HepG2 (cell line): ENCODE measurements at regions not wholly inside any gene's neighbourhood (a gene's known extent, or its start where the extent isn't known, plus 50 kb on each side); places are given as distances from the start of the nearest gene placed in this dataset.

ENCODE experiments used
- ATAC-seq: fragments of 200-7000 bp; cut with Tn5 transposase; 3 replicates; pipeline ENCODE4 v1.9.1; 2020; ENCODE audit warnings: mild to moderate bottlenecking, moderate library complexity
- BruUV-seq: library from RNA; stranded (reverse); fragments of 400-500 nt; replicated peaks from 2 replicates; lab custom pipeline; 2021; lab: Mats Ljungman, UMichigan
- CTCF ChIA-PET: fragments of 300-600 bp; formaldehyde crosslinking; extraction: SDS; loops from one replicate; lab custom pipeline; 2021; ENCODE audit warnings: low total read pairs, inconsistent platforms, low intra/inter-chr PET ratio; lab: Yijun Ruan, JAX
- POLR2A ChIA-PET: fragments of 350-600 bp; sonication (Branson Sonifier 250); formaldehyde crosslinking; loops from one replicate; lab custom pipeline; 2020; ENCODE audit warnings: antibody characterized with exemption, inconsistent platforms; lab: Yijun Ruan, JAX
- DNase-seq: peaks from one replicate; pipeline ENCODE4 v3.0.0-alpha.2; 2015; ENCODE audit warnings: low spot score
- FAIRE-seq: peaks from 3 replicates; lab custom pipeline; 2011; peaks lifted over from hg19 to GRCh38; lab: Jason Lieb, UNC
- H2AFZ ChIP-seq: one replicate; pipeline ENCODE4 v1.6.1; 2011; ENCODE audit warnings: low read length, inconsistent platforms
- H3K27ac ChIP-seq: fragments of 300-600 bp; 3 replicates; pipeline ENCODE4 v1.8.0; 2011; ENCODE audit warnings: mixed run types, mild to moderate bottlenecking, mixed read lengths, low read length, inconsistent platforms; ENCODE audit not compliant: insufficient read depth; ENCODE audit errors: extremely low read length
- H3K27me3 ChIP-seq, 2 experiments: fragments of 200-600 bp in 1 of 2; 2 replicates in 1 of 2; 3 replicates in 1 of 2; pipeline versions ENCODE4 v1.6.0 to v1.8.0; 2011; ENCODE audit warnings: low read length in 2 of 2, mild to moderate bottlenecking in 2 of 2, moderate library complexity in 2 of 2, inconsistent platforms in 1 of 2; ENCODE audit not compliant: insufficient read depth in 2 of 2, control insufficient read depth in 1 of 2
- H3K36me3 ChIP-seq, 2 experiments: fragments of 200-600 bp in 1 of 2; replicated peaks in 1 of 2; 2 replicates in 1 of 2; 3 replicates in 1 of 2; pipeline versions ENCODE4 v1.5.1 to v1.8.0; 2011; ENCODE audit warnings: low read length in 2 of 2, inconsistent platforms in 1 of 2; ENCODE audit not compliant: insufficient read depth in 2 of 2, control insufficient read depth in 1 of 2
- H3K4me1 ChIP-seq: 2 replicates; pipeline ENCODE4 v1.5.1; 2012; ENCODE audit warnings: low read length, inconsistent platforms; ENCODE audit not compliant: insufficient read depth
- H3K4me2 ChIP-seq: 2 replicates; pipeline ENCODE4 v1.6.0; 2011; ENCODE audit warnings: low read depth, low read length, inconsistent platforms
- H3K4me3 ChIP-seq, 3 experiments: fragments of 200-600 bp in 1 of 3; sonication (generic), shearing (Covaris generic) in 1 of 3; replicated peaks in 1 of 3; 2 replicates each; pipeline ENCODE4 v1.5.1; 2011 to 2016; ENCODE audit warnings: low read length in 3 of 3, inconsistent platforms in 2 of 3, low read depth in 2 of 3, mild to moderate bottlenecking in 2 of 3, control low read depth in 1 of 3, mixed read lengths in 1 of 3; ENCODE audit not compliant: insufficient read depth in 1 of 3
- H3K79me2 ChIP-seq: one replicate; pipeline ENCODE4 v1.6.1; 2011; ENCODE audit warnings: low read length, inconsistent platforms; ENCODE audit not compliant: insufficient read depth
- H3K9ac ChIP-seq: 2 replicates; pipeline ENCODE4 v1.6.0; 2011; ENCODE audit warnings: mild to moderate bottlenecking, low read depth, low read length, inconsistent platforms; ENCODE audit not compliant: insufficient read depth
- H3K9me3 ChIP-seq: 2 replicates; pipeline ENCODE4 v1.5.1; 2012; ENCODE audit warnings: mild to moderate bottlenecking, low read length
- H4K20me1 ChIP-seq: 2 replicates; pipeline ENCODE4 v1.6.0; 2011; ENCODE audit warnings: inconsistent platforms, mild to moderate bottlenecking, low read length, moderate library complexity; ENCODE audit not compliant: insufficient read depth
- CENPT ChIP-seq: sonication (generic); formaldehyde crosslinking; IDR thresholded peaks from 2 replicates; pipeline ENCODE4 v1.8.0; 2022; ENCODE audit warnings: low read depth, mild to moderate bottlenecking, moderate library complexity, missing genetic modification reagents
- DR1 ChIP-seq: sonication (generic); formaldehyde crosslinking; IDR thresholded peaks from 2 replicates; pipeline ENCODE4 v1.8.0; 2021; ENCODE audit warnings: mild to moderate bottlenecking, missing genetic modification reagents, inconsistent platforms
- GATAD1 ChIP-seq: IDR thresholded peaks from 2 replicates; pipeline ENCODE4 v1.6.1; 2016; ENCODE audit warnings: missing genetic modification reagents, missing compliant biosample characterization
- MAZ ChIP-seq, 2 experiments: sonication (generic) in 1 of 2; formaldehyde crosslinking in 1 of 2; IDR thresholded peaks; 2 replicates each; pipeline versions ENCODE4 v1.5.0 to v1.6.1; 2012 to 2020; ENCODE audit warnings: low read depth in 2 of 2, mild to moderate bottlenecking in 2 of 2, borderline replicate concordance in 1 of 2, improper control_type of control experiment in 1 of 2, low read length in 1 of 2, missing genetic modification reagents in 1 of 2, moderate library complexity in 1 of 2
- MTF1 ChIP-seq: sonication (generic); formaldehyde crosslinking; IDR thresholded peaks from 2 replicates; pipeline ENCODE4 v1.5.0; 2020; ENCODE audit warnings: missing genetic modification reagents
- SMAD9 ChIP-seq: sonication (generic); formaldehyde crosslinking; IDR thresholded peaks from 2 replicates; pipeline ENCODE4 v1.5.1; 2020; ENCODE audit warnings: mild to moderate bottlenecking, missing genetic modification reagents
- SP5 ChIP-seq: IDR thresholded peaks from 2 replicates; pipeline ENCODE4 v1.6.1; 2016; ENCODE audit warnings: low read depth, borderline replicate concordance
- THAP8 ChIP-seq: sonication (generic); formaldehyde crosslinking; IDR thresholded peaks from 2 replicates; pipeline ENCODE4 v1.5.1; 2020; ENCODE audit warnings: missing genetic modification reagents, mild to moderate bottlenecking, borderline replicate concordance
- ZC3H13 ChIP-seq: sonication (generic); formaldehyde crosslinking; IDR thresholded peaks from 2 replicates; pipeline ENCODE4 v1.8.1; 2023; ENCODE audit warnings: mild to moderate bottlenecking, missing genetic modification reagents, moderate library complexity
- ZNF121 ChIP-seq: sonication (generic); formaldehyde crosslinking; IDR thresholded peaks from 2 replicates; pipeline ENCODE4 v1.5.0; 2020; ENCODE audit warnings: mild to moderate bottlenecking, missing genetic modification reagents
- ZNF670 ChIP-seq: sonication (generic); formaldehyde crosslinking; IDR thresholded peaks from 2 replicates; pipeline ENCODE4 v1.8.0; 2022; ENCODE audit warnings: mild to moderate bottlenecking, missing genetic modification reagents, borderline replicate concordance
- ZNF691 ChIP-seq: sonication (generic); formaldehyde crosslinking; IDR thresholded peaks from 2 replicates; pipeline ENCODE4 v1.4.0; 2020; ENCODE audit warnings: missing genetic modification reagents, low read depth, mild to moderate bottlenecking, borderline replicate concordance
- ZNF724P ChIP-seq: sonication (generic); formaldehyde crosslinking; IDR thresholded peaks from 2 replicates; pipeline ENCODE4 v1.8.0; 2022; ENCODE audit warnings: missing genetic modification reagents, borderline replicate concordance
- in situ Hi-C: cut with HindIII; loops from 2 replicates; pipeline ENCODE4 v1.10.0; 2017; ENCODE audit warnings: low pct_unique_long_range_greater_than_20kb; ENCODE audit not compliant: extremely low pct_ligation_motif_present
- intact Hi-C: fragments of 100-400 bp; cut with micrococcal nuclease; formaldehyde crosslinking; loops from one replicate; pipeline ENCODE4 v1.10.0; 2022; ENCODE audit not compliant: unreplicated experiment
- small RNA-seq, 3 experiments: library from RNA; depleted of rRNA; stranded (forward); fragments of <200 nt; gene quantifications; one replicate each; pipeline ENCODE3, GENCODE V24; 2012; ENCODE audit warnings: low read depth in 2 of 3, low replicate concordance in 1 of 3; ENCODE audit not compliant: insufficient read length in 3 of 3, insufficient read depth in 2 of 3

GRCh38 chr3:35562141-35562540, 77.2 kb upstream of the ARPP21 start (continued):
- TF ChIP-seq ZNF670 (CRISPR knock-in tag) (no peak), MTF1 (no peak), GATAD1 (CRISPR knock-in tag) (no peak), ZNF724P (CRISPR knock-in tag) (no peak), DR1 (no peak)

GRCh38 chr3:35565048-35565447, 74.3 kb upstream of the ARPP21 start:
- in situ Hi-C loops, result no loop called here
- no peaks in the 10 kb centered on the region; the same call in 1 of the 2 replicates for H3K9me3 ChIP-seq
- no peak overlapping the region for H3K4me2 ChIP-seq
- H3K36me3 ChIP-seq, result no peaks in the 10 kb centered on the region
- no peaks in the 10 kb centered on the region for H3K27me3 ChIP-seq
- no peak for FAIRE-seq
- POLR2A ChIA-PET, result no interaction called here
- intact Hi-C loops, result no loop called here
- CTCF ChIA-PET, result no interaction called here
- BruUV-seq, result no TSS peak
- no peaks in the 10 kb centered on the region for H3K4me1 ChIP-seq
- H3K4me3 ChIP-seq, result no peak overlapping the region
- DNase-seq, result no peak
- no peaks in the 10 kb centered on the region for H4K20me1 ChIP-seq
- no peak for TF ChIP-seq ZC3H13 (CRISPR knock-in tag)
- no peak for TF ChIP-seq MAZ (IDR thresholded peaks at IDR 0.05; ENCODE audit: borderline replicate concordance, low read depth, low read length)
- TF ChIP-seq MAZ (CRISPR knock-in tag; IDR thresholded peaks at IDR 0.05; ENCODE audit: low read depth), result no peak
- TF ChIP-seq SMAD9 (CRISPR knock-in tag), result no peak
- TF ChIP-seq CENPT (CRISPR knock-in tag), result no peak
- no peak for TF ChIP-seq THAP8 (CRISPR knock-in tag)
- no peak for TF ChIP-seq SP5 (CRISPR knock-in tag)
- TF ChIP-seq ZNF121 (CRISPR knock-in tag), result no peak
- TF ChIP-seq ZNF691 (CRISPR knock-in tag), result no peak
- H2AFZ ChIP-seq, result no peak overlapping the region
- H3K27ac ChIP-seq, result no peak overlapping the region
- no peak overlapping the region for H3K9ac ChIP-seq
- no peak for ATAC-seq
- no peaks in the 10 kb centered on the region for H3K79me2 ChIP-seq

Small RNAs in the stretch of these regions (small RNA-seq; reads per million reads assigned to genes)
- 0 reads per million in 3 experiments for gene RNU6-243P
